BE2C (cell line): ENCODE measurements at regions not wholly inside any gene's neighbourhood (a gene's known extent, or its start where the extent isn't known, plus 50 kb on each side); places are given as distances from the start of the nearest gene placed in this dataset.

Experiments
- DNase-seq: peaks from one replicate; pipeline ENCODE4 v3.0.0-alpha.2; 2020
- H3K27me3 ChIP-seq: fragments of 250-450 bp; sonication (Bioruptor Pico); 2 replicates; pipeline ENCODE4 v1.5.1; 2020; ENCODE audit warnings: mild to moderate bottlenecking
- H3K36me3 ChIP-seq: fragments of 250-450 bp; sonication (Bioruptor Pico); 2 replicates; pipeline ENCODE4 v1.5.1; 2020; ENCODE audit warnings: mild to moderate bottlenecking
- H3K4me1 ChIP-seq: fragments of 250-450 bp; sonication (Bioruptor Pico); 2 replicates; pipeline ENCODE4 v1.5.1; 2020
- H3K4me3 ChIP-seq: 2 replicates; pipeline ENCODE4 v1.5.1; 2011; ENCODE audit warnings: low read depth, low read length
- H3K9me3 ChIP-seq: fragments of 250-450 bp; sonication (Bioruptor Pico); 2 replicates; pipeline ENCODE4 v1.5.1; 2020
- CTCF ChIP-seq: IDR thresholded peaks from 2 replicates; pipeline ENCODE4 v1.5.1; 2012; ENCODE audit warnings: mild to moderate bottlenecking, low read depth, low read length

- no peak for DNase-seq
- TF ChIP-seq CTCF = no peak
- no peaks in the 10 kb centered on the region for H3K36me3 ChIP-seq
- H3K4me1 ChIP-seq = no peaks in the 10 kb centered on the region
- H3K9me3 ChIP-seq = peaks cover 3% of the 10 kb centered on the region; the same call in 1 of the 2 replicates
- no peak overlapping the region for H3K4me3 ChIP-seq
- H3K27me3 ChIP-seq = no peaks in the 10 kb centered on the region
These were observed 111.5 kb upstream of the SYNDIG1 start for GRCh38 chr20:24357931-24358330.

GRCh38 chr20:24357177-24357576 lies 112.3 kb upstream of the SYNDIG1 start:
- no peak for DNase-seq
- H3K4me3 ChIP-seq = no peak overlapping the region
- H3K27me3 ChIP-seq = no peaks in the 10 kb centered on the region
- peaks cover under 1% of the 10 kb centered on the region; the same call in 1 of the 2 replicates for H3K9me3 ChIP-seq
- H3K4me1 ChIP-seq = no peaks in the 10 kb centered on the region
- TF ChIP-seq CTCF = no peak
- H3K36me3 ChIP-seq = no peaks in the 10 kb centered on the region

- TF ChIP-seq CTCF = no peak
- DNase-seq = no peak
- Histone ChIP-seq H3K9me3 (no peaks in the 10 kb centered on the region), H3K36me3 (no peaks in the 10 kb centered on the region), H3K4me1 (no peaks in the 10 kb centered on the region), H3K4me3 (no peak overlapping the region), H3K27me3 (no peaks in the 10 kb centered on the region)
These were observed 116.2 kb upstream of the SYNDIG1 start for GRCh38 chr20:24353135-24353690.

GRCh38 chr20:24350923-24351368 lies 118.5 kb upstream of the SYNDIG1 start:
- H3K4me3 ChIP-seq = no peak overlapping the region
- H3K27me3 ChIP-seq = no peaks in the 10 kb centered on the region
- no peaks in the 10 kb centered on the region for H3K4me1 ChIP-seq
- H3K9me3 ChIP-seq = no peaks in the 10 kb centered on the region
- H3K36me3 ChIP-seq = no peaks in the 10 kb centered on the region
- no peak for DNase-seq
- no peak for TF ChIP-seq CTCF

GRCh38 chr20:24341781-24342180 lies 127.6 kb upstream of the SYNDIG1 start:
- no peak for TF ChIP-seq CTCF
- H3K4me1 ChIP-seq = no peaks in the 10 kb centered on the region
- H3K27me3 ChIP-seq = no peaks in the 10 kb centered on the region
- no peak for DNase-seq
- H3K4me3 ChIP-seq = no peak overlapping the region
- H3K9me3 ChIP-seq = no peaks in the 10 kb centered on the region
- H3K36me3 ChIP-seq = no peaks in the 10 kb centered on the region

- Histone ChIP-seq H3K36me3 (no peaks in the 10 kb centered on the region), H3K9me3 (no peaks in the 10 kb centered on the region), H3K4me1 (no peaks in the 10 kb centered on the region), H3K27me3 (no peaks in the 10 kb centered on the region), H3K4me3 (no peak overlapping the region)
- TF ChIP-seq CTCF = no peak
- DNase-seq = no peak
These were observed 128.5 kb upstream of the SYNDIG1 start for GRCh38 chr20:24340933-24341332.
